B cell (primary cell): ENCODE measurements at regions not wholly inside any gene's neighbourhood (a gene's known extent, or its start where the extent isn't known, plus 50 kb on each side); places are given as distances from the start of the nearest gene placed in this dataset.

Experiments
- ATAC-seq: fragments of 200-7000 bp; cut with Tn5 transposase; one replicate; pipeline ENCODE4 v1.10.0; 2021; ENCODE audit warnings: low read depth, mild to moderate bottlenecking, moderate number of reproducible peaks, moderate library complexity
- CTCF ChIA-PET: fragments of 350-600 bp; sonication (Branson Sonifier 250); formaldehyde crosslinking; loops from one replicate; lab custom pipeline; 2021; ENCODE audit warnings: antibody characterized with exemption, inconsistent platforms; lab: Charles Lee
- POLR2A ChIA-PET: fragments of 350-600 bp; sonication (Branson Sonifier 250); formaldehyde crosslinking; loops from one replicate; lab custom pipeline; 2021; ENCODE audit warnings: antibody characterized with exemption; lab: Charles Lee
- DNase-seq: peaks from one replicate; pipeline ENCODE4 v3.0.0; 2013
- H2AFZ ChIP-seq: 2 replicates; pipeline ENCODE4 v1.6.1; 2012; ENCODE audit warnings: mild to moderate bottlenecking, low read depth, low read length; ENCODE audit not compliant: insufficient read depth, poor library complexity, severe bottlenecking
- H3K27ac ChIP-seq, 2 donors: 1 replicate in 1 of 2; 2 replicates in 1 of 2; pipeline ENCODE4 v1.5.1; 2012 to 2013; ENCODE audit warnings: low read length in 2 of 2, mild to moderate bottlenecking in 2 of 2, moderate library complexity in 1 of 2
- H3K27me3 ChIP-seq, 4 experiments: fragments of 200-600 bp in 1 of 4; sonication (generic) in 1 of 4; replicated peaks in 1 of 4; 1 replicate in 2 of 4; 2 replicates in 2 of 4; pipeline versions ENCODE4 v1.6.1 to v1.7.0; 2013 to 2016; ENCODE audit warnings: low read length in 3 of 4, mild to moderate bottlenecking in 2 of 4, mixed read lengths in 1 of 4, moderate library complexity in 1 of 4; ENCODE audit not compliant: insufficient read depth in 4 of 4, control insufficient read depth in 3 of 4; ENCODE audit errors: control extremely low read depth in 1 of 4
- H3K36me3 ChIP-seq, 2 experiments: replicated peaks in 1 of 2; 1 replicate in 1 of 2; 2 replicates in 1 of 2; pipeline versions ENCODE4 v1.6.1 to v1.7.1; 2013; ENCODE audit warnings: low read length in 1 of 2; ENCODE audit not compliant: insufficient read depth in 2 of 2, control insufficient read depth in 1 of 2; ENCODE audit errors: control extremely low read depth in 1 of 2, extremely low read depth in 1 of 2
- H3K4me1 ChIP-seq, 2 donors: fragments of 200-600 bp in 1 of 2; sonication (generic) in 1 of 2; 1 replicate in 1 of 2; 2 replicates in 1 of 2; pipeline versions ENCODE4 v1.5.1 to v1.6.1; 2013 to 2017; ENCODE audit warnings: low read length in 2 of 2; ENCODE audit not compliant: control insufficient read depth in 2 of 2, insufficient read depth in 2 of 2
- H3K4me2 ChIP-seq: replicated peaks from 2 replicates; pipeline ENCODE3; 2012; ENCODE audit warnings: mild to moderate bottlenecking, low read depth, low read length; ENCODE audit not compliant: poor library complexity, severe bottlenecking
- H3K4me3 ChIP-seq, 5 experiments: fragments of 200-600 bp in 1 of 5; sonication (generic) in 1 of 5; 1 replicate in 3 of 5; 2 replicates in 2 of 5; pipeline versions ENCODE4 v1.5.1 to v1.7.0; 2011 to 2016; ENCODE audit warnings: low read length in 4 of 5, mild to moderate bottlenecking in 4 of 5, low read depth in 2 of 5, control low read depth in 1 of 5, moderate library complexity in 1 of 5; ENCODE audit not compliant: insufficient read depth in 1 of 5; ENCODE audit errors: control extremely low read depth in 1 of 5, extremely low read depth in 1 of 5
- H3K79me2 ChIP-seq: fragments of 200-600 bp; sonication (generic); one replicate; pipeline ENCODE4 v1.6.0; 2016; ENCODE audit warnings: low read length; ENCODE audit not compliant: control insufficient read depth, insufficient read depth
- H3K9ac ChIP-seq: fragments of 200-600 bp; sonication (generic); 2 replicates; pipeline ENCODE4 v1.6.1; 2017; ENCODE audit warnings: mild to moderate bottlenecking, low read length, moderate library complexity
- H3K9me3 ChIP-seq, 3 donors: one replicate each; pipeline versions ENCODE4 v1.6.1 to v1.7.1; 2013; ENCODE audit warnings: low read length in 2 of 3; ENCODE audit not compliant: control insufficient read depth in 2 of 3, insufficient read depth in 1 of 3; ENCODE audit errors: control extremely low read depth in 1 of 3
- H4K20me1 ChIP-seq: 2 replicates; pipeline ENCODE4 v1.6.0; 2012; ENCODE audit warnings: mild to moderate bottlenecking, low read length; ENCODE audit not compliant: insufficient read depth, control insufficient read depth, poor library complexity, severe bottlenecking
- H3K27ac Mint-ChIP-seq: one replicate; pipeline ENCODE4 v1.8.0; 2021; ENCODE audit warnings: mixed read lengths
- H3K27me3 Mint-ChIP-seq: one replicate; pipeline ENCODE4 v1.8.0; 2021; ENCODE audit warnings: mixed read lengths
- H3K4me1 Mint-ChIP-seq: one replicate; pipeline ENCODE4 v1.8.0; 2021; ENCODE audit warnings: mixed read lengths
- H3K4me3 Mint-ChIP-seq: one replicate; pipeline ENCODE4 v1.8.0; 2021; ENCODE audit warnings: mixed read lengths
- H3K9me3 Mint-ChIP-seq: one replicate; pipeline ENCODE4 v1.8.0; 2022; ENCODE audit warnings: mixed read lengths; ENCODE audit not compliant: insufficient read depth
- EZH2 ChIP-seq: IDR thresholded peaks from 2 replicates; pipeline ENCODE4 v1.6.1; 2012; ENCODE audit warnings: borderline replicate concordance, low read depth, mild to moderate bottlenecking, moderate library complexity, low read length; ENCODE audit not compliant: insufficient read depth, poor library complexity, severe bottlenecking
- WGBS: methylation state at CpG from one replicate; pipeline ENCODE4 v1.1.5; 2013; ENCODE audit warnings: missing lambda C conversion rate; ENCODE audit not compliant: insufficient coverage; 5-methylcytosine and 5-hydroxymethylcytosine counted together
- intact Hi-C: fragments of 100-400 bp; cut with micrococcal nuclease; formaldehyde crosslinking; loops from one replicate; pipeline ENCODE4 v1.10.0; 2022
- TF ChIP-seq, protein P1 (sequence below): fragments of 200-600 bp; IDR thresholded peaks from one replicate; pipeline ENCODE4 v1.8.0; 2022; ENCODE audit warnings: antibody characterized with exemption, mild to moderate bottlenecking

DNA sequence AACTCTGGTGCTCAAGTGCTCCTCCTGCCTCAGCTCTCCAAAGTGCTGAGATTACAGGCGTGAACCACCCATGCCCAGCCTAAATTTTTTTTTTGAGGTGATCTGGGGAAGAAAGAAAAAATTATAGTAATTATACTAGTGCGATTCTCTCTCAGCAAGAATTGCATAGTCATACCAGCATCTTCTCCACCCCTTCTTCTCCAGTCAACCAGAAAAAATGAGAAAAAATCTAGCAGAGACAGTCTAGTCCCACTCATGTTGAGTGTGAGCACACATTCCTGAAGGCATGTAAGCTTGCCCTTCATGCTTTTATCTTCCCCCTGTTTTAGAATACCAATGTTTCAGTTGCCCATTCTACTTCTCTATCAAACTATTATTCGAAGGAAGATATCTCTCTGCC lies 207.6 kb downstream of the S1PR1 start:
- Mint-ChIP-seq H3K4me3 (no peak overlapping the region), H3K27me3 (peaks cover 7% of the 10 kb centered on the region), H3K4me1 (no peaks in the 10 kb centered on the region), H3K9me3 (no peaks in the 10 kb centered on the region), H3K27ac (no peak overlapping the region)
- intact Hi-C loops, result no loop called here
- CTCF ChIA-PET, result interaction anchor here (0.7 kb wide), 1 partner anchor 984 kb away, joined by 3 read pairs; no protein-coding TSS in a partner anchor
- Histone ChIP-seq H3K4me1 (no peaks in the 10 kb centered on the region), H3K9ac (no peak overlapping the region), H2AFZ (no peak overlapping the region), H3K36me3 (no peaks in the 10 kb centered on the region), H3K27me3 (no peaks in the 10 kb centered on the region), H4K20me1 (no peaks in the 10 kb centered on the region), H3K4me2 (no peak overlapping the region), H3K9me3 (no peaks in the 10 kb centered on the region), H3K27ac (no peak overlapping the region), H3K4me3 (no peak overlapping the region), H3K79me2 (no peaks in the 10 kb centered on the region)
- 100% methylated on average over 1 of the region's 3 CpGs for WGBS
- POLR2A ChIA-PET, result no interaction called here
- DNase-seq (no peak), ATAC-seq (no peak)
- TF ChIP-seq, protein P1, sequence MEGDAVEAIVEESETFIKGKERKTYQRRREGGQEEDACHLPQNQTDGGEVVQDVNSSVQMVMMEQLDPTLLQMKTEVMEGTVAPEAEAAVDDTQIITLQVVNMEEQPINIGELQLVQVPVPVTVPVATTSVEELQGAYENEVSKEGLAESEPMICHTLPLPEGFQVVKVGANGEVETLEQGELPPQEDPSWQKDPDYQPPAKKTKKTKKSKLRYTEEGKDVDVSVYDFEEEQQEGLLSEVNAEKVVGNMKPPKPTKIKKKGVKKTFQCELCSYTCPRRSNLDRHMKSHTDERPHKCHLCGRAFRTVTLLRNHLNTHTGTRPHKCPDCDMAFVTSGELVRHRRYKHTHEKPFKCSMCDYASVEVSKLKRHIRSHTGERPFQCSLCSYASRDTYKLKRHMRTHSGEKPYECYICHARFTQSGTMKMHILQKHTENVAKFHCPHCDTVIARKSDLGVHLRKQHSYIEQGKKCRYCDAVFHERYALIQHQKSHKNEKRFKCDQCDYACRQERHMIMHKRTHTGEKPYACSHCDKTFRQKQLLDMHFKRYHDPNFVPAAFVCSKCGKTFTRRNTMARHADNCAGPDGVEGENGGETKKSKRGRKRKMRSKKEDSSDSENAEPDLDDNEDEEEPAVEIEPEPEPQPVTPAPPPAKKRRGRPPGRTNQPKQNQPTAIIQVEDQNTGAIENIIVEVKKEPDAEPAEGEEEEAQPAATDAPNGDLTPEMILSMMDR, result no peak
- no peak for TF ChIP-seq EZH2

- CTCF ChIA-PET, result interaction anchor here (0.7 kb wide), 1 partner anchor 985 kb away, joined by 3 read pairs; no protein-coding TSS in a partner anchor
- H3K9ac ChIP-seq, result no peak overlapping the region
- H3K27ac ChIP-seq, result no peak overlapping the region
- no peaks in the 10 kb centered on the region for H3K36me3 ChIP-seq
- intact Hi-C loops, result no loop called here
- no peaks in the 10 kb centered on the region for H3K27me3 ChIP-seq
- H3K9me3 ChIP-seq, result no peaks in the 10 kb centered on the region
- H3K4me1 ChIP-seq, result peaks cover 0 to 5% of the 10 kb centered on the region in 2 donors
- peaks cover 4% of the 10 kb centered on the region for H3K4me1 Mint-ChIP-seq
- H3K79me2 ChIP-seq, result no peaks in the 10 kb centered on the region
- H2AFZ ChIP-seq, result no peak overlapping the region
- POLR2A ChIA-PET, result no interaction called here
- no peaks in the 10 kb centered on the region for H4K20me1 ChIP-seq
- peaks cover 7% of the 10 kb centered on the region for H3K27me3 Mint-ChIP-seq
- H3K4me3 Mint-ChIP-seq, result no peak overlapping the region
- TF ChIP-seq EZH2, result no peak
- TF ChIP-seq, protein P1, result no peak
- no peak overlapping the region for H3K4me2 ChIP-seq
- no peaks in the 10 kb centered on the region for H3K9me3 Mint-ChIP-seq
- 58% methylated on average over 1 of the region's 2 CpGs for WGBS
- ATAC-seq (no peak), DNase-seq (no peak)
- H3K4me3 ChIP-seq, result no peak overlapping the region
- H3K27ac Mint-ChIP-seq, result no peak overlapping the region
These were observed 208.2 kb downstream of the S1PR1 start for GRCh38 chr1:101444873-101445618.
